GM19455 (cell line): ENCODE measurements at regions not wholly inside any gene's neighbourhood (a gene's known extent, or its start where the extent isn't known, plus 50 kb on each side); places are given as distances from the start of the nearest gene placed in this dataset.
"Not testable (repeated sequence)": the region's sequence is repeated elsewhere in the genome, so short reads cannot be mapped to it uniquely, and the experiment has no call there.

Experiments
- ATAC-seq: cut with Tn5 transposase; IDR thresholded peaks from one replicate; pipeline ENCODE4 v1.9.1; 2021; ENCODE audit not compliant: unreplicated experiment

- no peak for ATAC-seq
These were observed 370.9 kb upstream of the WWC1 start for GRCh38 chr5:167920589-167920988.

DNA sequence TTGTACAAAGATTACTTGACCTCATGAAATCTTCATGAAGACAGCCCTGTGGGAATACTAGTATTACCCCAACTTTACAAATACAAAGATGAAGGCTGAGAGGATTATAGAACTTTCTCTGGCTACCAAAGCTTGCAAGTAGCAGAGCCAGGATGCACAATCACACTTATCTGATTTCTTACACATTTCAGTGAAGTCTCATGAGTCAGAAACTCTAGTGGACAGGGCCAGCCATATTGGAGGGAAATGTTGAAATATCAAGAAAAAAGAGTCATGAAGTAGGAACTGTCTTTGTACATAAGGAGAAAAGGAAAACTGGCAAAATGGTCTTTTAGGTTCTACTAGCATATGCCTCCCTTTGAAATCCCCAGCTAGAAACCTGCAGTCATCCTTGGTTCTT is 369.6 kb upstream of the WWC1 start:
- no peak for ATAC-seq

GRCh38 chr5:167923396-167923795 is 368.0 kb upstream of the WWC1 start:
- no peak for ATAC-seq

DNA sequence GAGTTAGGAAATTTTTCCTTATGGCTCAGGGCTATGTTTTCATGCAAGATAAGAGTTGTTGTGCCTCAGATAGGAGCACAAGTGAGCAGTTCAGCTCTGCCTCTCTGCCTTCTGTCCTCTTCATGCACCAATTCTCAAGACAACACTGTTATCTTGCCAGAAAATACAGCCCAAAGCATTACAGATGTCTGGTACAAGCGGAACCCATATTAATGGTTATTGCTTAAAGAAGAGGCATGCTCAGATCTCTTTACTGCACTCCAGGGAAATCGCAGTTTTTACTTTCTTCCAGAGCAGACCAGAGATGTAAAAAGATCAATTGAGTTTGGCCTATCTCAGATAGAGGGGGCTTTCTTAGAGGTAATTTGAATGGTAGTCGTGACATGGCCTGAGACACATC is 361.6 kb upstream of the WWC1 start:
- ATAC-seq: no peak

GRCh38 chr5:167934551-167934971 is 356.9 kb upstream of the WWC1 start:
- ATAC-seq: no peak

DNA sequence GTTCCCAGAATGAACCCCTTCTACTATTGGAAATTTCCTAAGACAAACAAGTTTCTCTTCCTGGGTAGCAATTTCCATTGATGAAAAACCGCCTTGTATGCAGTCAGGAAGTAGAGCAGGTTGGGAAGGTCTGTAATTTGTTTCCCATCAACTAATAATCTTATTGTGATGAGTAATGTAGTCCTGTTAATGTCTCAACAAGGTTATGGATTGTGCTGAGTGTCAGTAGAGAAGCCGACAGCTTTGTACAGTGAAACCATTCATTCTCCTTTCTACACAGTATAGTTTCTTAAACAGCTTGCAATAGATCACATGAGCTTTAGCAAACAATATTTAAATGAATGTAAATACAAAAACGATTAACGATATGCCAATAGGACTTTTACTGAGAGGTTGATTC is 355.4 kb upstream of the WWC1 start:
- ATAC-seq: no peak

DNA sequence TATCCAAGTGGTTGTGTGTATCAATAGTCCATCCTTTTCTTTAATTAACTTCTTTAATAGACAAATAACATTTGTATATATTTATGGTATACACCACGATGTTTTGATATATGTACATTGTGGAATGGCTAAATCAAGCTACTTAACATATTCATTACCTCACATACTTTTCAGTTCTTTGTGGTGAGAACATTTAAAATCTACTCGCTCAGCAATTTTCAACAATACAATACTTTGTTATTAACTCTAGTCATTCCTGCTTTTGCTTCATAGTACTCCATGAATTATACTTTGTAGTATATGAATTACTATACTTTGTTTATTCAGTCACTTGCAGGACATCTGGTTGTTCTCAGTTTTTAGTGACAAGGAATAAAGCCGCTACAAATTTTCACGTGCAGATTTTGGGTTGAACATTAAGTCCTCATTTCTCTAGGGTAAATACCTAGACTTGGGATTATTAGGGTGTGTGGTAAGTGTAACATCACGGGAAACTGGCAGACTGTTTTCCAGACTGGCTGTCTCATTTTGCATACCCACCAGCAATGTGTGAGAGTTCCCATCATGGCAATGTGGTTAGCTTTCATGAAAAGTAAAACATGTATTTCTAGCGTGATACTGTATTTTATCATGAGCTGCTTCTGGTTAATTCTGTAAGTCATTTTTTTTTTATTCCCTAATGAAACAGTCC is 354.4 kb upstream of the WWC1 start:
- ATAC-seq: no peak

GRCh38 chr5:167937635-167937998 is 353.8 kb upstream of the WWC1 start:
- ATAC-seq: no peak

DNA sequence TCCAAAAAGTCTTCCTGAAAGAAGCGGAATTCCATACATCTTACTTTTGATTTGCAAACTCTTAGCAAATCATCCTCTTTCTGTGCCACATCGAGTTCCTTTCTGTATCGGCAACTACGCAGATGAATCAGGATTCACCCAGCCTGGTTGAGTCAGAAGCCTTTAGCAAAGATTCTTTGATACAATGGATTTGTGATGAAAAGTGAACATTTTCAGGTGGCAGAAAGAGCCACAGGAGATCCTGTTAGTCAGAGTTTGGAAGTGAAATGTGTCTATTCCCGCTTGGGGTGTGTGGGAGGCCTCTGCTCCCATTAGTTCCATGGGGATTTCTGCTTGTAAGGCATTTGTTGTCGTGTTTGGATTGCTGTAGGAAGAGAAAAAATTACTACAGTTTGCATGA is 351.8 kb upstream of the WWC1 start:
- ATAC-seq: no peak

- no peak for ATAC-seq
These were observed 350.5 kb upstream of the WWC1 start for GRCh38 chr5:167940911-167941310.

- ATAC-seq: not testable (repeated sequence)
These were observed 349.9 kb upstream of the WWC1 start for GRCh38 chr5:167941556-167941955.

DNA sequence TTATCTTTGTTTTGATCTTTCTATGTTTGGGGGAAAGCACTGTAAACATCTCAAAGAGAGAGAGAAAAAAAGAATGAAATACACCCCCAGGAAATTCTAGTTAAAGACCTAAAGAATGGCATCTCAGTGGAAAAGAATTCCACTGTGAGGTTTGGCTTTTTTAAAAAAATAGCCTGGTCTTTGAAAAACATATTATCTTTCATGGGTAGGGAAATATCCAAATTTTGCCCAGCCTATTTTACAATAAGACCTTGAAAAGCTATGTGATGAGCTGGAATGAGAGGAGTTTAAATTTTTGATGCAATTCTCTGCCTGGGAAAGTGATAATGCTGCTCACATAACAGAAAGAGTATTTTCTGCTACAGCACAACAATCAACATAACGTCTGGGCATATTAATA is 348.1 kb upstream of the WWC1 start:
- no peak for ATAC-seq

GRCh38 chr5:167944121-167944852 is 347.2 kb upstream of the WWC1 start:
- ATAC-seq: no peak

GRCh38 chr5:167945542-167946384 is 345.7 kb upstream of the WWC1 start:
- ATAC-seq: no peak

DNA sequence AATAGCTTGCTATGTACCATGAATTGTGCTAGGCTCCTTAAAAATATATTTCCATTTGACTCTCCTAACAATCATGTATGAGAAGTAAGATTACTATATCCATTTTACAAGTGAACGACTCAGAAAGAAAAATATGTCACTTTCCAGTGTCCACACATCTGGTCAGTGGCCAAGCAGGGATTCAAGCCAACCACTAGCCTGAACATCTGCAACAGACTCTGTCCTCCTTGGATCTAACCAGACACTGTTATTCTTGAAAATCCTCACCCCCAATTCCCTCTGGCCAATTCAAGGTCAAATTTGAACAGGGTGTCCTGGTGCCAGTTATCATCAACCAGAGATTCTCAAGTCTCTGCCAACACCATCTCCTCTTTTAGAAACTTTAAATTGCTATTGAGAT is 344.1 kb upstream of the WWC1 start:
- no peak for ATAC-seq

DNA sequence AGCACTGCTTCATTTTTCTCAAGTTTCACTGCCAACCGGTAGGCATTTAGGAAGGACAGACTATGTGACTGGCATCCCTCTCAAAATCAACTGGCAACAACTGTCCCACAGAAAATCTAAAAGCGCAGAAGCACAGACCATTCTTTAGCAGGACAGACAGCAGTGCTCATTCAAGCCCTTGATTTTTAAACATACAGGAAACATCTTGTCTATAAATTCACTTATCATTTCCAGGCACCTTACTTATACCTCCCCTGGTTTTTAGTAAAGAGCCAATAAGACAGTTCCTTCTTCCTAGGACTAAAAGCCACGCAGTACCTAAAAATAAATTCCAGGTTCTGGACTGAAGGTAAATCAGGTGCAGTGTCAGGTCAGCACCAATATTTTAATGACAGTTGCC is 343.2 kb upstream of the WWC1 start:
- ATAC-seq: no peak

DNA sequence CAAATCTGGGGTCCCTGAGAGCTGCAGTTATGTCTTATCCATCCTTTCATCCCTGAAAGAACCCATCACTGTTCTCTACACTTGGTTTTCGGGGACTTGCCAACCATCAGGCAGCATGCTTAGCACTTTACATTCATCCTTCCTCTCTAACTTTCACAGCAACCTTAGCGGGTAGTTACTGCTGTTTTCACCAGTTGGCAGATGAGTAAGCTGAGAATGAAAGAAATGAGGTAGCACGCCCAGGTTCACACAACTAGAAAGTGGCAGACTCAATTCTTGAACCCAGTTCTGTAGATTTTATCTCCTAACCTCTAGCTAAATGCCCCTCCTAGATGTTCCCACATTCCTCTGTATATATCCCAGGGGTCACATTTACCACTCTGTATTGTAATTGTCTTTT is 342.0 kb upstream of the WWC1 start:
- ATAC-seq: no peak

DNA sequence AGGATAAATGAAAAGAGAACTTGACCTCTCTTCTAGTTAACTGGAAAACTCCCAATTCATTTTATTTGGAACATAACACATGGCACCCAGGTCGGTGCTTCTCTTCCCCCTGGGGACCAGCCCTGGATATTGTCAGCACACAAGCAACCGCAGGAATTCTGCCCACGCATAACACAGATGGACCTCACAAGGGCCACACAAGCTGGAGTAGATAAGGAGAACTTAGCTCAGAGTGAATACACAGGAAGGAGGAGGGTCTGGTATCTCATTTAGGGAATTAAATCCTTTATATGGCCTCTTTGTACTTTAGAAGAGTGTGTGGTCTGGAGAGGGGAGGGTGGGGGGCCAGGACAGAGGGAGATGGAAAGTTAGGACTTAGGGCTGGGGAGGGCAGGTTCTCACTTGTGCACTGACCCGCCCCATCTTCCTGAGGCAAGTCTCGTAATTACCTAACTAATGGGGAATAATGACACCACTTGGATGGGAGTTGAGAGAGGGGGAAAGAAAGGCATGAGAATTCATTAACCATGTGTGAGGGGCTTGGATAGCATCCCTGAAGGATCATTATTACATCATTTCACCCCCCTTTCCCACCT is 341.2 kb upstream of the WWC1 start:
- no peak for ATAC-seq

- ATAC-seq: no peak
These were observed 340.3 kb upstream of the WWC1 start for GRCh38 chr5:167951116-167951515.

GRCh38 chr5:167952278-167952995 is 339.0 kb upstream of the WWC1 start:
- ATAC-seq: no peak
